Activated CD8-positive, alpha-beta T cell treated with anti-CD3 and anti-CD28 coated beads for 36 hours (primary cell): ENCODE measurements at regions not wholly inside any gene's neighbourhood (a gene's known extent, or its start where the extent isn't known, plus 50 kb on each side); places are given as distances from the start of the nearest gene placed in this dataset.

Experiments used
- ATAC-seq: fragments of 200-7000 bp; cut with Tn5 transposase; one replicate; pipeline ENCODE4 v1.10.0; 2021; ENCODE audit warnings: mild to moderate bottlenecking, moderate library complexity
- CTCF ChIA-PET: fragments of 350-600 bp; sonication (Branson Sonifier 250); formaldehyde crosslinking; loops from one replicate; lab custom pipeline; 2021; ENCODE audit warnings: antibody characterized with exemption; lab: Charles Lee
- POLR2A ChIA-PET: fragments of 350-600 bp; sonication (Branson Sonifier 250); formaldehyde crosslinking; loops from one replicate; lab custom pipeline; 2021; ENCODE audit warnings: antibody characterized with exemption; lab: Charles Lee
- DNase-seq: peaks from one replicate; pipeline ENCODE4 v3.0.0-alpha.2; 2020
- H3K27ac Mint-ChIP-seq: one replicate; pipeline ENCODE4 v1.8.0; 2021; ENCODE audit warnings: mild to moderate bottlenecking, mixed read lengths
- H3K27me3 Mint-ChIP-seq: one replicate; pipeline ENCODE4 v1.8.0; 2021; ENCODE audit warnings: mixed read lengths
- H3K36me3 Mint-ChIP-seq: one replicate; pipeline ENCODE4 v1.8.0; 2021; ENCODE audit warnings: low read depth, mixed read lengths
- H3K4me1 Mint-ChIP-seq: one replicate; pipeline ENCODE4 v1.8.0; 2021; ENCODE audit warnings: low read depth, mixed read lengths
- H3K4me3 Mint-ChIP-seq: one replicate; pipeline ENCODE4 v1.8.0; 2021; ENCODE audit warnings: mild to moderate bottlenecking, moderate library complexity, mixed read lengths
- H3K9me3 Mint-ChIP-seq: one replicate; pipeline ENCODE4 v1.8.0; 2021; ENCODE audit warnings: mixed read lengths
- CTCF ChIP-seq: fragments of 200-600 bp; IDR thresholded peaks from one replicate; pipeline ENCODE4 v1.8.0; 2022; ENCODE audit warnings: antibody characterized with exemption, mild to moderate bottlenecking
- intact Hi-C: fragments of 100-400 bp; cut with micrococcal nuclease; formaldehyde crosslinking; loops from one replicate; pipeline ENCODE4 v1.10.0; 2022

GRCh38 chr12:90791445-90791844 lies 163.5 kb downstream of the CCER1 start:
- H3K27me3 Mint-ChIP-seq, result no peaks in the 10 kb centered on the region
- TF ChIP-seq CTCF, result no peak

GRCh38 chr12:90790747-90791146 lies 164.2 kb downstream of the CCER1 start:
- CTCF ChIA-PET, result no interaction called here
- no peak for ATAC-seq
- POLR2A ChIA-PET, result no interaction called here
- Mint-ChIP-seq H3K27me3 (no peaks in the 10 kb centered on the region), H3K9me3 (no peaks in the 10 kb centered on the region), H3K27ac (no peak overlapping the region), H3K4me1 (no peaks in the 10 kb centered on the region), H3K4me3 (no peak overlapping the region), H3K36me3 (no peaks in the 10 kb centered on the region)
- no peak for DNase-seq
- intact Hi-C loops, result no loop called here
- no peak for TF ChIP-seq CTCF

More at GRCh38 chr12:90791445-90791844, 163.5 kb downstream of the CCER1 start:
- no peak for DNase-seq
- no peaks in the 10 kb centered on the region for H3K4me1 Mint-ChIP-seq
- intact Hi-C loops, result no loop called here
- ChIA-PET POLR2A (no interaction called here), CTCF (no interaction called here)
- no peak for ATAC-seq
- H3K36me3 Mint-ChIP-seq, result no peaks in the 10 kb centered on the region
- H3K27ac Mint-ChIP-seq, result no peak overlapping the region
- H3K9me3 Mint-ChIP-seq, result no peaks in the 10 kb centered on the region
- no peak overlapping the region for H3K4me3 Mint-ChIP-seq

GRCh38 chr12:90773491-90773890 lies 181.5 kb downstream of the CCER1 start:
- no peak overlapping the region for H3K4me3 Mint-ChIP-seq
- CTCF ChIA-PET, result interaction anchor here (0.7 kb wide), 1 partner anchor 544 kb away, joined by 3 read pairs; no protein-coding TSS in a partner anchor
- no peaks in the 10 kb centered on the region for H3K9me3 Mint-ChIP-seq
- no peaks in the 10 kb centered on the region for H3K27me3 Mint-ChIP-seq
- DNase-seq (no peak), ATAC-seq (no peak)
- no peaks in the 10 kb centered on the region for H3K36me3 Mint-ChIP-seq
- no peak overlapping the region for H3K27ac Mint-ChIP-seq
- no peak for TF ChIP-seq CTCF
- POLR2A ChIA-PET, result no interaction called here
- no peaks in the 10 kb centered on the region for H3K4me1 Mint-ChIP-seq
- intact Hi-C loops, result no loop called here

- Mint-ChIP-seq H3K27me3 (no peaks in the 10 kb centered on the region), H3K9me3 (no peaks in the 10 kb centered on the region), H3K4me1 (no peaks in the 10 kb centered on the region), H3K27ac (no peak overlapping the region), H3K36me3 (no peaks in the 10 kb centered on the region), H3K4me3 (no peak overlapping the region)
- no peak for DNase-seq
- no peak for TF ChIP-seq CTCF
- ChIA-PET POLR2A (no interaction called here), CTCF (no interaction called here)
- no peak for ATAC-seq
- intact Hi-C loops, result no loop called here
Observed at GRCh38 chr12:90770861-90771260, 184.1 kb downstream of the CCER1 start.

- Mint-ChIP-seq H3K4me3 (no peak overlapping the region), H3K27ac (no peak overlapping the region), H3K9me3 (no peaks in the 10 kb centered on the region), H3K4me1 (no peaks in the 10 kb centered on the region), H3K27me3 (no peaks in the 10 kb centered on the region), H3K36me3 (no peaks in the 10 kb centered on the region)
- intact Hi-C loops, result no loop called here
- no peak for ATAC-seq
- no peak for TF ChIP-seq CTCF
- CTCF ChIA-PET, result no interaction called here
- POLR2A ChIA-PET, result no interaction called here
- DNase-seq, result no peak
Observed at GRCh38 chr12:90757957-90758356, 197.0 kb downstream of the CCER1 start.
